HG02981 (cell line): ENCODE measurements at regions not wholly inside any gene's neighbourhood (a gene's known extent, or its start where the extent isn't known, plus 50 kb on each side); places are given as distances from the start of the nearest gene placed in this dataset.

ENCODE experiments used
- ATAC-seq: cut with Tn5 transposase; IDR thresholded peaks from one replicate; pipeline ENCODE4 v1.9.1; 2021; ENCODE audit warnings: mild to moderate bottlenecking, moderate library complexity; ENCODE audit not compliant: unreplicated experiment

GRCh38 chr4:126939401-126939800 lies 693.4 kb upstream of the INTU start:
- ATAC-seq: no peak

GRCh38 chr4:126947536-126947935 lies 685.2 kb upstream of the INTU start:
- no peak for ATAC-seq

GRCh38 chr4:126954537-126955291 lies 678.0 kb upstream of the INTU start:
- no peak for ATAC-seq

GRCh38 chr4:126955292-126956183 lies 677.2 kb upstream of the INTU start:
- no peak for ATAC-seq

GRCh38 chr4:126956184-126956897 lies 676.4 kb upstream of the INTU start:
- ATAC-seq: no peak

GRCh38 chr4:126957556-126957955 lies 675.2 kb upstream of the INTU start:
- no peak for ATAC-seq

- ATAC-seq: no peak
Measured at GRCh38 chr4:126957987-126958386, 674.8 kb upstream of the INTU start.

- ATAC-seq: no peak
Measured at GRCh38 chr4:126958482-126958881, 674.3 kb upstream of the INTU start.

GRCh38 chr4:126959056-126959745 lies 673.6 kb upstream of the INTU start:
- no peak for ATAC-seq

GRCh38 chr4:126960760-126961159 lies 672.0 kb upstream of the INTU start:
- no peak for ATAC-seq

- no peak for ATAC-seq
Measured at GRCh38 chr4:126961661-126962060, 671.1 kb upstream of the INTU start.

GRCh38 chr4:126965877-126966276 lies 666.9 kb upstream of the INTU start:
- no peak for ATAC-seq

GRCh38 chr4:126969360-126970235 lies 663.2 kb upstream of the INTU start:
- ATAC-seq: no peak

GRCh38 chr4:126973201-126973600 lies 659.6 kb upstream of the INTU start:
- no peak for ATAC-seq

- ATAC-seq: no peak
Measured at GRCh38 chr4:126976850-126977632, 655.7 kb upstream of the INTU start.

GRCh38 chr4:126986005-126986404 lies 646.8 kb upstream of the INTU start:
- no peak for ATAC-seq

- no peak for ATAC-seq
Measured at GRCh38 chr4:126986828-126987227, 645.9 kb upstream of the INTU start.

- ATAC-seq: no peak
Measured at GRCh38 chr4:126991965-126992364, 640.8 kb upstream of the INTU start.

- ATAC-seq: no peak
Measured at GRCh38 chr4:126992910-126993309, 639.8 kb upstream of the INTU start.
